ENCODE measurements at regions not wholly inside any gene's neighbourhood (a gene's known extent, or its start where the extent isn't known, plus 50 kb on each side); places are given as distances from the start of the nearest gene placed in this dataset.

GRCh38 chr6:85372188-85372914 lies 77.5 kb upstream of the NT5E start:
- no peak for DNase-seq (ENCODE audit: low read depth)
- TF ChIP-seq, protein P1, sequence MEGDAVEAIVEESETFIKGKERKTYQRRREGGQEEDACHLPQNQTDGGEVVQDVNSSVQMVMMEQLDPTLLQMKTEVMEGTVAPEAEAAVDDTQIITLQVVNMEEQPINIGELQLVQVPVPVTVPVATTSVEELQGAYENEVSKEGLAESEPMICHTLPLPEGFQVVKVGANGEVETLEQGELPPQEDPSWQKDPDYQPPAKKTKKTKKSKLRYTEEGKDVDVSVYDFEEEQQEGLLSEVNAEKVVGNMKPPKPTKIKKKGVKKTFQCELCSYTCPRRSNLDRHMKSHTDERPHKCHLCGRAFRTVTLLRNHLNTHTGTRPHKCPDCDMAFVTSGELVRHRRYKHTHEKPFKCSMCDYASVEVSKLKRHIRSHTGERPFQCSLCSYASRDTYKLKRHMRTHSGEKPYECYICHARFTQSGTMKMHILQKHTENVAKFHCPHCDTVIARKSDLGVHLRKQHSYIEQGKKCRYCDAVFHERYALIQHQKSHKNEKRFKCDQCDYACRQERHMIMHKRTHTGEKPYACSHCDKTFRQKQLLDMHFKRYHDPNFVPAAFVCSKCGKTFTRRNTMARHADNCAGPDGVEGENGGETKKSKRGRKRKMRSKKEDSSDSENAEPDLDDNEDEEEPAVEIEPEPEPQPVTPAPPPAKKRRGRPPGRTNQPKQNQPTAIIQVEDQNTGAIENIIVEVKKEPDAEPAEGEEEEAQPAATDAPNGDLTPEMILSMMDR (conservative IDR thresholded peaks at IDR 0.05; ENCODE audit: low read length): no peak
- H3K4me3 ChIP-seq (ENCODE audit: low read length): no peak overlapping the region

- no peak for DNase-seq (ENCODE audit: low read depth)
- H3K4me3 ChIP-seq (ENCODE audit: low read length): no peak overlapping the region
- TF ChIP-seq, protein P1 (conservative IDR thresholded peaks at IDR 0.05; ENCODE audit: low read length): no peak
These were observed 81.3 kb upstream of the NT5E start for GRCh38 chr6:85368631-85369030.

- TF ChIP-seq, protein P1 (conservative IDR thresholded peaks at IDR 0.05; ENCODE audit: low read length): no peak
- no peak overlapping the region for H3K4me3 ChIP-seq (ENCODE audit: low read length)
- peak; percentile 29 for DNase-seq (ENCODE audit: low read depth)
These were observed 85.5 kb upstream of the NT5E start for GRCh38 chr6:85364344-85364743.

DNA sequence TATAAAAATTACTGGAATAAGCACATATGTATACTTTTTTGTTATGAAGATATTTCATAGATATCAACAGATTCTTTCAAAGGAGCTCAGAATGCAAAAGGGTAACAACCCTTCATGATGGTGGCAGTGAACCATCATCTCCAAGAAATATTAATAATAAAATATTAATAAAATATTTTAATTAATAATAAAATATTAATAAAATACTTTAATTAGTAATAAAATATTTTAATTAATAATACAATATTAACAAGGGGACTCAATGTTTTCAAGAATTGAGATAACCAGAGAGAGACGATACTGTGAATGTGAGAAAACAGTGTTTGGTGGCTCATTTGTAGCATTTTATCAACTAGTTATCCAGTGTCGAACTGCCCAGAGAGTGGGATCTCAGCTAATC lies 86.0 kb upstream of the NT5E start:
- TF ChIP-seq, protein P1 (conservative IDR thresholded peaks at IDR 0.05; ENCODE audit: low read length): no peak
- DNase-seq (ENCODE audit: low read depth): no peak
- H3K4me3 ChIP-seq (ENCODE audit: low read length): no peak overlapping the region

- H3K4me3 ChIP-seq (ENCODE audit: low read length): no peak overlapping the region
- DNase-seq (ENCODE audit: low read depth): peak; percentile 28
- TF ChIP-seq, protein P1 (conservative IDR thresholded peaks at IDR 0.05; ENCODE audit: low read length): no peak
These were observed 87.1 kb upstream of the NT5E start for GRCh38 chr6:85362652-85363310.

GRCh38 chr6:85361643-85362014 lies 88.3 kb upstream of the NT5E start:
- TF ChIP-seq, protein P1 (conservative IDR thresholded peaks at IDR 0.05; ENCODE audit: low read length): no peak
- DNase-seq (ENCODE audit: low read depth): no peak
- H3K4me3 ChIP-seq (ENCODE audit: low read length): no peak overlapping the region
